NOMO-1 (cell line): ENCODE measurements at regions not wholly inside any gene's neighbourhood (a gene's known extent, or its start where the extent isn't known, plus 50 kb on each side); places are given as distances from the start of the nearest gene placed in this dataset.
"Not testable (repeated sequence)": the region's sequence is repeated elsewhere in the genome, so short reads cannot be mapped to it uniquely, and the experiment has no call there.

Experiments used
- DNase-seq, 2 experiments: peaks; one replicate each; lab custom pipeline; 2025; ENCODE audit not compliant: unreplicated experiment in 2 of 2; lab: John Stamatoyannopoulos, UW

DNA sequence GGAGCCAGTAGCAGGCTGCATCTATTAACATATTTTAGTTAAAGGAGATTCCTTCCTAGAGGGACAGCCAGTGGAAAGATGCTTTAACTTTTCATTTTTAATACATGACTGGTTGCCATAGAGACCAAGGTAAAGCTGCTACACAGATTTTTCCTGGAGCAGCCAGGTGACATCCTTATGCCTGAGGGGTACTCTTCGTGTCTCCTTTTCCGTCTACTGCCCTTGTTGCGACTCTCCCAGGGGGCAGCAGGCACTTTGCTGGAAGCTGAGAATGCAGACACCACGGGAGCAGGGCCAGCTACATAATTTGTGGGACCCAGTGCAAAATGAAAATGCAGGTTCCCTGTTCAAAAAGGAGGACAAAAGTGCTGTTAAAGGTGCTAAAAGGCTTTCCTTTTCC lies 340.4 kb downstream of the CEP170 start:
- not testable (repeated sequence) for DNase-seq

DNA sequence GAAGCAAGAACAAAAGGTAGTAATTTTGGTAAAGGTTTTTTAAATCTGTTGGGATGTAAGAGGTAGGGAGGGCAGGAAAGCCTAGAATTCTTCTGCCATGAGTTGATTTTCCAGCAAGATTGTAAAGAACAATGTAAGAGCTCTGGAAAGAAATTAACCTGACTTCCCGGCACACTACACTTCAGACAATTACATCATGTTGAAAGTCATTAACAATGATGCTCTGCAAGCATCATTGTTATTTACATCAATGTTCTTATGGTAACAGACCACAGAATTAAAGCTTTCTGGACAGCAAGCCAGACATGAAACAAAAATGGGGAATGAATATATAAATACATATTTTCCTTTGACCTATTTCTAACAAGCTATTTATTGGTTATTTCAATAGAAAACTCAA lies 342.2 kb downstream of the CEP170 start:
- not testable (repeated sequence) for DNase-seq

DNA sequence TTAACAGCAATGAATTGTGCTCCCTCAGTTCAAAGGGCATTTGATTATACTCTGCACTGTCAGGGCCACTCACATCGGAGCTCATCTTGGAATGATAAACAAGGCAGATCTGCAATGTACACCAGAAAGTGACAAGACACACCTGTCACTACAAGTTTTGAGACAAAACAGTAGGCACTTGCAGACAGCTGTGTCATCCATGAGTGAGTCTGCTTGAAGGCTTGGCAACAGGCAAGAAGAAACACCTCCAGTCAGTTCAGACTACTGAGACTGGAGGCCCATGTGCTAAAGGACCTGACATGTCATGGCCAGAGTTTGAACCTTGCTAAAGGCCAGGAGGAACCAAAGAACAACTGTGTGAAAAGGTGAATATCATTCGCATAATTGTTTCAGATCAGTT lies 354.5 kb downstream of the CEP170 start:
- DNase-seq, result not testable (repeated sequence)

DNA sequence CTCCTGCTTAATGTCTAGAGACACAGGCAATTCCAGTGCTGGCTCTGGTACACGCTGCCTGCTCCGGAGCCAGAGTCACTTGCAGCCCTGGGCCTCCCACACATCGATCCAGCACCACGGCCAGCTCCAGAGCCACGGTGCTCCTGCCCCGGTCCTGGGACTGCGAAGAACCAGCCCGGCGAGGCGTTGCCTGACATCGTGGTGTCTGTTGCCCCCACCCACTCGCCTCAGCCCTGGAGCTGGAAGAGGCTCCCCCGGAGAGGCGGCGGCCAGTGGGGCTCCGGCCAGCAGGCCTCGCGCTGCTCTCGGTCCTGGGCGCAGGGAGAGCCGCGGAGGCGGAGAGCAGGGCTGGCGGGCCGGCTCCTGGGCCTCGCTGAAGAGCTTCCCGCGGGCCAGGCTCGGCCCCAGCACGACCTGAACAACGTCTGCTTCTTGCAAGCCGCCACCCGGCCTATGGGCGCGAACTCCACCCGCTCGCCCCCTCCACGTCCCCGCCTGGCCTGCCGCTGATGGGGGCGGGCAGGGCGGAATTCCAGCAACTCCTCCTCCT lies 364.8 kb downstream of the CEP170 start:
- no peak for DNase-seq

DNA sequence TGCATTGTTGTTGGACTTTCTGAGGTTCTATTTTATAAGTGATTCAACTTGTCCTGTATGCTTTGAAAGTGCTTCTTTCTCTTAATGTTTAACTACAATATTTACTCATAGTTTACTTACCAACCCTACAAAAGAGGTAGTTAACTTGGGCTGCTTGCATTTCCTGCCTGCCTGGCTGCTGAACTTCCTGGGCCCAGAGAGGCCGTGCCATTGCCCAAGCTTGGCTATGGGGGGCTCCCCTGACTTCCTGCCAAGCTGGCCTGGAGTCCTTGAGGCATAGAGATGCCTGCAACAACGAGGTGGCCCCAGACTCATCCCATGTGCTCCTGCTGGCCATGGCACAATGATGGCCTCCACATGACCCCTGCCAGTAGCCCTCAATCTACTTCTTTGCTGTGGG lies 361.6 kb upstream of the PLD5 start:
- DNase-seq, result no peak

DNA sequence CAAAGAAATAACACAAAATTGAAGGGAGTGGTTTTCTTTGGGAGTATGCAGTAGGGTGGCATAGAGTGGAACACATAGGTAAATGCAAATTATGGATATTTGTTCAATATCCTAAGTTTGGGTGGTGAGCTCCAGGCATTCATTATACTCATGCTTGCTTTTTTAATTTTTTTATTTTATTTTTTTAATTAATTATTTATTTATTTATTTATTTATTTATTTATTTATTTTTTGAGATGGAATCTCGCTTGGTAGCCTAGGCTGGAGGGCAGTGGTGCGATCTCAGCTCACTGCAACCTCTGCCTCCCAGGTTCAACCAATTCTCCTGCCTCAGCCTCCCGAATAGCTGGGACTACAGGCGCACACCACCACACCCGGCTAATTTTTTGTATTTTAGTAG lies 355.5 kb upstream of the PLD5 start:
- not testable (repeated sequence) for DNase-seq

DNA sequence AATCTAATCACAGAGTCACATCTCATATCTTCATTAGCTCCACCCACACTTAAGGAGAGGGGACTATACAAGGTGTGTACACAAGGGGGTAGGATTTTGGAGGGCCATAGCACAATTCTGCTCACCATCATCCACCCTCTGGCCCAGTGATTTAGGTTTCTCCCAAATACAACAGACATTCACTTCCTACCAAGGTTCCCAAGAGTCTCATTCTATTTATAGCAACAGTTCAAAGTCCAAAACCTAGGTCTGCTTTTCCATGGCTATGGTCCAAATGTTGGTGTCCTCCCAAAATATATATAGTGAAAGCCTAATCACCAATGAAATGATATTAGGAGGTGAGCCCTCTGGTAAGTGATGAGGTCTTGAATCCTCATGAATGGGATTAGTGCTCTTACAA lies 353.2 kb upstream of the PLD5 start:
- no peak for DNase-seq

DNA sequence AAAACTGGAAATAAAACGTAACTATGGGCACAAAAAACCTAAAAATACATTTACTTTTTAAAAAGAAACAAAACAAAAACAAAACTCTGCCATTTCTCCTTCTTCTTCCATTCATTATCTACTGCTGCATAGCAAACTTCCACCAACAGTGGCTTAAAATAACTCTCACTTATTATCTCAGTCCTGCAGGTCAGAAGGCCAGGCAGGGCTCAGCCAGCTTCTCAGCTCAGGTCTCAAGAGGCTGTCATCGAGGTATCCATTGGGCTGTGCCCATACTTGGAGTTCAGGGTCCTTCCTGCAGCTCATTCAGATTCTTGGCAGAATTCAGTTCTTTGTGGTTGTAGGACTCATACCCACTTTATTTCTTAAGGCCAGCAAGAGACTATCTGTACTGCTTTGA lies 352.7 kb upstream of the PLD5 start:
- DNase-seq, result no peak

DNA sequence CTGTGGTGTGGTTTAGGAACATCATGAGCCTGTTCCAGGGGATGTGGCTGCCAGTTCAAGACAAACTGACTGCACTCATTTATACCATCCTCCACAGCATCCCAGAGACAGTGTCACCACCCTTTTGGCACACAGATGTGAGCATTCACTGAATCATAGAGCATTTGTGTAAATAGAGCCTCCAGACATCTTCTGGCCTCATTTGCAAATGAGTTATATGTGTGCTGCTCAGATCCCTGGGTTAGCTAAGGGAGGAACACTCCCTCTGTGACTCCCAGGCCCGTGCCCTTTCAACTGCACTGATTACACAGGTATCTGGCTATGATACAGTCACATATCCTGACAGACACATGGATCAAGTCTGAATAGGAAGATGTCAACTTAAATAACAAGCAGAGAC lies 351.5 kb upstream of the PLD5 start:
- no peak for DNase-seq

DNA sequence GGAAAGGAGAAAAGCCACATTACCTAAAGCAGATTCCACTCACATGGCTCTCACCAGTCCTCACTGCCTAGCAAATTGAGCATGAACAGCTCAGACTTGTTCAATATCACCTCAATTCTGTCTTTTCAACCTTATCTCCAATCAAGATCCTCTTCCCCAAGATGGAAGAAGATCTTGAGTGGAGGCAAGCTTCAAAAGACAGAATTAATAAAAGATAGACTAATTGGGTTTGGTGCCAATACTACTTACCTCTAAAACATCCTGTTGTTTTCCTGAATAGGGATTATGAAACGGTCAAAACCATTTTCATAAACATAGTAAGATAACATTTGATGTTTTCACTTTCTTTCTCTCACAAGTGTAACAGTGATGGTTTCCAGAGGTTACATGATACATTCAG lies 349.2 kb upstream of the PLD5 start:
- DNase-seq, result no peak

DNA sequence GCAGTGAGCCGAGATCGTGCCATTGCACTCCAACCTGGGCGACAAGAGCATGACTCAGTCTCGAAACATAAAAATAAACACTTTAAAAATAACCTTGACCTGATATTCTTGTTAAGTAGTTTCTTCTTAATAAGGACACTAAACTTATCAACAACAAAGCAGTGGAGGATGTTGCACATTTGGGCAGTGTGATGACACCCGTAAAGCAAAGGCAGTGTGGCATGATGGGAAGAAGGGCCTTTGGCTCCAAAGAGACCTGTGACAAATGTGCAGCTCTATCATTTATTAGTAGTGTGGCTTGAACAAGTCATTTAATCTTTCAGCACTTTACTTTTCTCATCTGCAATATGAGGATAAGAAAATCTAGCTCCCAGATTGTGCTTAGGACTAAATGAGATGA lies 348.0 kb upstream of the PLD5 start:
- DNase-seq, result no peak

DNA sequence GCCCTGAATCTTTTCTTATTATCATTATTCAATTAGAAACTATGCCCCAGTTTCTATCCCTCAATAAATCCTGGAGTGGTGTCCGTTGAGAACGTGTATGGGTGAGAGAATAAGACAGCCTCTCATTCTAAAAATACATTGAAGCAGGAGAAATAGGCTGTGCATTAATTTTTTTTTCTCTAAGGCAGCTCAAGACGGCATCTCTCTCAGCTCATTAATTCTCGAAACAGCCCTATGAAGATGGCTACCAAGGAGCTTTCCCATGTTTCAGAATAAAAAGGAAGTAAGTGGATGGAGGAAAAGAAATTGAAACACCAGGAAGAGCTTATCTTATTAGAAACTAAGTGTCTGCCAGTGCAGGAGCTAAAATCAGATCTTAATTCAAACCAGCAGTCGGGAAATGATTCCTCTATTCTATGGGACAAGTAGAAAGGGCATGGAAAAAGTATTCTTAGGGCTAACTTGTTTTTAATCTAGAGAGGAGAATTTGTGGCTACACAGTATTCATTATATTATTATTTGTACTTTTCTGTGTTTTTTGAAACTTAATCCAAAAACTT lies 347.1 kb upstream of the PLD5 start:
- DNase-seq, result no peak

DNA sequence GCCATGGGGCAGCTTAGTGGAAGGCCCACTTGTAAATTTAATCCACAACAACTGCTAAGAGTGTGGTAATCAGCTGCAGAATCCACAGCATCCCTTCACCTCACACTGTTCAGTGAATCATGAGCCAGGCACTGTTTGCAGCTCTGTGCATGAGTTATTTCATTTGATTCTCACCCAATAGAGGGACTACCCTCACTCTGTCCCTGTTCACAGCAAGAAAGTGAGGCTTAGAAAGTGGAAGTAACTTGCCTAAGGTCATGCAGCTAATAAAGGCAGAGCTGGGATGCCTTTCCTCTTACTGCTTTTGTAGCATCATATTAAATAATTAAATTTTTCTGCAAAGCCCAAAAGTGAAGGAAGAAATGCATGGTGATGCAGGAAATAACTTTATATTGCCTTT lies 346.5 kb upstream of the PLD5 start:
- no peak for DNase-seq

DNA sequence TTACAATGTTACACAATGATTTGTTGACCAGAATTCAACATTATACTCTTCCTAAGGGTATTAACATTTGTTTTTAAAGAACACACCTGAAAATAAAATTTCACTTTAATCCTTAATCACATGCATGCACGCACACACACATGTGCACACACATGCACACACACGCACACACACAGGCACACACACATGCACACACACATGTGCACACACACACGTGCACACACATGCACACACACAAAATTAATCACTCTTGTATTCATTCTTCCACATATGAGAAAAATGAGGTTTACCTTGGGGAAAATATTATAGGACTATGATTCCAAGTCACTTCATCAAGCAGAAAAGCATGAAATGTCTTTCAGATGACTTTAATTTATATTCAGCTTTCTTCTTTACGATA lies 331.8 kb upstream of the PLD5 start:
- DNase-seq, result no peak

DNA sequence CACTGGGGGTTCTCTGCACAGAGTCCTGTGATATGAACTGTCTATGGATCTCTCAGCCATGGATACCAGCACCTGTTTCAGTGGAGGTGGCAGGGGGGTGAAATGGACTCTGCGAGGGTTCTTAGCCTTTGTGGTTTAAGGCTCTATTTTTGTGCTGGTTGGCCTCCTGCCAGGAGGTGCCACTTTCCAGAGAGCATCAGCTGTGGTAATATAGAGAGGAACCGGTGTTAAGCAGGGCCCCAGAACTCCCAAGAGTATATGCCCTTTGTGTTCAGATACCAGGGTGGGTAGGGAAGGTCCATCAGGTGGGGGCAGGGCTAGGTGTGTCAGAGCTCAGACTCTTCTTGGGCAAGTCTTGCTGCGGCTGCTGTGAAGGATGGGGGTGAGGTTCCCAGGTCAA lies 330.0 kb upstream of the PLD5 start:
- no peak for DNase-seq

DNA sequence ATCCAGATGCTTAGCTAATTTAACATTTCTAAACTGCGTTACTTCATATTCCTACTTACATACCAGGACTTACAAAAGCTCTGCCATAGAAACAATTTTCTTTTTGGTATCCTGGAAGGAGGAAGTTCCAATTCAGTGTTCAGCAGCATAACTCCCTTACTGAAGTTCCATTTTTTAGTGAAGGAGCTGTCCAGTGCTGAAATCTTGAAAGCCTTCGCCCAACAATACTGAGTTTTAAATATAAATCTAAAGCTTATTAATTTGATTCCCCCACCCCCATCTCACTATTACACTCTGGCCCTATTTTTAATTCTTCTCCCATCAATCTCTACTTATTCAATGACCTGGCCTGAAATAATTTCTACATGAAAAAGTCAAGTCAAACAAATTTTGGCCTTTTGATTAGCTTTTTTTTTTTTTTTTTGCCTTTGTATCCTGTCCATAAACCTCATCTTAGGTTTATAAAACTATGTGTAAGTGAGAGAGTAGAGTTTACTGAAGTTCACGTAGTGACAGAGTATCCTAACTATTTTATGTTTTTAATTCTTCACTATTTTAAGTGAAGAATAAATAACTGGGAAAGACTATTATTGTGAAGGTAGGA lies 323.0 kb upstream of the PLD5 start:
- DNase-seq, result peak in 1 of 2 experiments; percentile 40

DNA sequence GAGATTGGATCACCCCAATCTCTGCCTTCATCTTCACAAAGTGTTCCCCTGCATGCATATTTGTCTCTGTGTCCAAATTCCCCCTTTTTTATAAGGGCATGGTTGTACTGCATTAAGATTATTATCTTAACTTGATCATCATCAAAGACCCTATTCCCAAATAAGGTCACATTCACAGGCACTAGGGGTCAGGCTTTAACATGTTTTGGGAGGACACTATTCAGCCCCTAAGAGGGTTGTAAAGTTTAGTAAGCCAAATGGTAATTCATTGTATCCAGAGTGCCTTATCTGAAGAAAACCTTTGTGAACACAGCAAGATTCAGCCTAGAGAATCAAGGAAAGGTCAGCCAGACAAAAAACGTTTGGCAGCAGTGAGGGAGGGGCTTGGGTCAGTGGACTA lies 317.6 kb upstream of the PLD5 start:
- DNase-seq, result no peak

DNA sequence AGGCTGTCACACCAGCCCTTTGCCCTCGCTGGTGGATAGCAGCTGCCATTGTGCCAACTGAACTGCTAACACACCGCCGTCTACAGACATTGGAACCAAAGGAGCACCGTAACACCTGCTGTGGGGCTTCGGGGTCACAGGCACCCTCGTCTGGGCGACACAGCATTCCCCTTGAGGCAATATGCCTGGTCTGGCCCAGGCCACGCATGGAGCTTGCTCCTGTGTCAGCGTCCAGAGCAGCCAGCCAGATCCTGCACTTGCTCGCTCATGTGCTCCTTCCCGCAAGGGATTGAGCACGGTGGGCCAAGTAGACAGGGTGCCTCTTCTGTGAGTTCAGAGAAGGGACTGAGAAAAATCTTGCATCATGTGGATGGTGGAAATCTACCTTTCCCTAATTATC lies 314.6 kb upstream of the PLD5 start:
- DNase-seq, result no peak

DNA sequence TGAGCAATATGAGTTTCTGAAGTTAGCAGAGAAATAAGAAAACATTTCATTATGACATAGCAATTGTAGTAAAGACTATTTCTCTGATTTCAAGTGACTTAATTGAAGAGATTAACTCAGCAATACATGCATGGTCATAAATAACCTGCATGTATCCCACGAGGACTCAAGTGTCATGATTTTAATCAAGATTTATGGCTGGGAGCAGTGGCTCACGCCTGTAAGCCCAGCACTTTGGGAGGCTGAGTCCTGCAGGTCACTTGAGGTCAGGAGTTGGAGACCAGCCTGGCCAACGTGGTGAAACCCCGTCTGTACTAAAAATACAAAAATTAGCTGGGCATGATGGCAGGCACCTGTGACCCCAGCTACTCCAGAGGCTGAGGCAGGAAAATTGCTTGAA lies 311.9 kb upstream of the PLD5 start:
- DNase-seq, result no peak

DNA sequence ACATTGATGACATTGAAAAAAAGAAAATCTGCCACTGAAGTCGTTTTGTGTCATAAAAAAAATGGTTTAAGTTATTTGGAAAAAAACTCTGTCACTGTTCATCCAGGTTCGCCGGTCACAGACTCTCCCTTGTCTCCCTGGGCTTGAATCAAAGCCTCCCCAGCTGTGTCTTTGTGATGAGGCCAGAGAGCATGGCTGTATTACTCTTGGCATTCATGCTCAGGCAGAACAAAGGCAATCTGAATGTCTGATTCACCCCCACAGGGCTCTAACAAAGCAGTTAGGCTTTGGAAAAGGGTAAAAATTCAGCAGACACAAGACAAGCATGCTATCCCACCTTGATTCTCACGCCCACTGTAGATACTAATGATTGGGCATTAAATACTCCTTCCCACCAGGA lies 304.3 kb upstream of the PLD5 start:
- no peak for DNase-seq

DNA sequence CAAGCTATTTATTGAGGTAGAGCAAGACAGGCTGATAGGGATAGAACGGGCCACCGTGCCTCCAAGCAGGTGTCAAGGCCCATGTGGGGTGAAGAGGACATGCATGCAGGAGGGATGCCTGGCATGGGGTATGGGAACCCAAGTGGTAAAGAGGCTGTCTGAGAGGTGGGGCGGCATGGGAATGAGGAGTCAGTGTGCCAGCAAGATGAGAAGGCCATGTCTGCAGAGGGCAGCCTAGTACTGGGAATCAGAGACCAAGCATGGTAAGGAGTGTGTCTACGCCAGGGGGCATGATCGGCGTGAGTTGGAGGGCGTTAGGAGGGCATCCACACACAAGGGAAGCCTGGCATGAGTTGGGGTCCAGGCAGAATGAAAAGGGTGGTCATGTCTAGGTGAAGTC lies 303.7 kb upstream of the PLD5 start:
- no peak for DNase-seq

DNA sequence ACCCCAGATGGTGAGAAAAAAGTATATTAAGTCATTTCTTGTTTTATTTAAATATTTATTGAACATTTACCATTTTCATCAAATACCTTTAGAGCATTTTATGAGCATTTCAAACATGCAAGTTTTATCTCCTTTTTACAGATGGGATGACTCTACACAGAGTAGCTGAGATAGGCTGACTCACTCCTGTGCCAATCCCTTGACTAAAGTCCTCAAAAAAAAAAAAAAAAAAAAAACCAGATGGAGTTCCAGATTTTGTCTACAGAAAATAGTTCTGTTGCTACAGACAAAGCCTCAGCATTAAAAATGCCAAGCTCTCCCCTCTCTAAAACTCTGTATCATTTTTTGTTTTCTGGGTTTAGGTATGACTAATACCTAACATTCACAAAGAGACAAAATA lies 303.0 kb upstream of the PLD5 start:
- no peak for DNase-seq
